Limb (tissue), 2 donors: ENCODE measurements at regions not wholly inside any gene's neighbourhood (a gene's known extent, or its start where the extent isn't known, plus 50 kb on each side); places are given as distances from the start of the nearest gene placed in this dataset.
A peak's percentile ranks its signal among the peaks of the same experiment; 100 is the strongest.

Experiments used
- DNase-seq, 2 donors: peaks; one replicate each; pipeline ENCODE4 v3.0.0-alpha.2; 2016; ENCODE audit errors: extremely low spot score in 2 of 2

DNA sequence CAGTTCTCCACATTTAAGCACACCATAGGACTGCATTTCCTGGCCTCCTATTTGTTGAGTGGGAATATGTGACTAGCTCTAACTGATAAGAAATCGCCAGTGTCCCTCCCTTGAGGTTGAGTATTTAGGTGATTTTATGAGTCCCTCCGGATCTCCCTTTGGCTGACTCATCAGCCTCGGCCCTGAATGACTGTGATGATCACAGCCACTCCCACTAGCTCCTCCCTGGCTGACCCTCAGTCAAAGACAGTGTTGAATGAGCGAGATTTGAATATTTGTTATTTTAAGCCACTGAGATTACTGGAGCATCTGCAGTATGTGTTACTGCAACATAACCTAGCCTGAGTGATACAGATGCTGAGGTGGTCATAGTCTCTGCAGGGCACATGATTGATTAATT lies 515.3 kb downstream of the EPHB1 start:
- no peak for DNase-seq

DNA sequence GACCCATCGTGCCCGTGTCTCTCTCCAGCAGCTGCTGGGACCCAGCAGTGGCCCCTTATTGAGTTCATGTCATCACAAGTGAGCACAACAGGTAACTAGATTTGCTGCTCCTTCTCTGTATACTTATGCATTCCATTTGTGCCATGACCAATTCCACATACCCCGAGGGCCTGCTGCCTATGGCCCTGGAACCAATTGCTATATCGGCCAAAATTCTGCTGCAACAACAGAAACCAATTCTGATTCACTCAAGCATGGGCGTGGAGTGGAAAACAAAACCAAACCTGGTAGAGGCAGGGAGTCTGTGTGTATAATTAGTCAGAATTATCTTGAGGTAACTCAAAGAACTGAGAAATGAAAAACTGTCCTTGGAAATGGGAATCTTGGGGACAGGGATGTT lies 516.6 kb downstream of the EPHB1 start:
- no peak for DNase-seq

DNA sequence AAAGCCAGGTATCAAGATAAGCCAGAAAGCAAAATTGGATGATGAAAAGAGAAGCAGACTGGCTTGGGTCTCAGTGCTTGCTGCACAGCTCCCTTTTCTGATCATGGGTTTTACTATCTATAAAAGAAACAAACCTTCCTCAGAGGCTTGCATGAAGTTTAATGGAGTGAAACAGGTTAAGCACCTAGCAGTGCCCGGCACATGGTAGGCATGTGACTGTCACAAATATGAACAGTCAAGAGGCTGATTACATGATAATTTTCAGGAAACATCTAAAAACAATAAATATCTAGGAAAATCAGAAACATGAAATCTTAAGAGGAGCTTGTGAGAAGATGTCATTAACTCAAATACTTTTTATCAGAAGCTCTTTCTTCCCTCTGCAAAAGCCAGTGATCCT lies 519.2 kb downstream of the EPHB1 start:
- DNase-seq, result no peak

DNA sequence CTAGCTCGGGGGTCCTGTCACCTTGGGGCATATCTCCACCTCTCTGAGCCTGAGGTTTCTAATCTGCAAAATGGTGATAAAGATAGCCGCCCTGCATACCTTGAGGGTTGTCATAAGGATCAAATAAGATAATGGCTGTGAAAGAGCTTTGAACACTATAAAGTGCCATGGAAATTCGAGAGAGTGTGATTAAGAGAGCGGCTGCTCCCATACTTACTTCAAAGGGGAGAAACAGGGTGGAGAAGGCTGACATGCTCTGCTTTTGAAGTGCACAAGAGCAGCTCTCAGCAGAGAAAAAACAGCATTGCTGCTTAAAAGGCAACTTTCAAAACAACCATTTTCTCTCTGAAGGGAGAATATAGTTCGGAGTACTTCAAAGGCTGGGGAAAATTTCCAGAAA lies 529.2 kb downstream of the EPHB1 start:
- DNase-seq, result no peak

DNA sequence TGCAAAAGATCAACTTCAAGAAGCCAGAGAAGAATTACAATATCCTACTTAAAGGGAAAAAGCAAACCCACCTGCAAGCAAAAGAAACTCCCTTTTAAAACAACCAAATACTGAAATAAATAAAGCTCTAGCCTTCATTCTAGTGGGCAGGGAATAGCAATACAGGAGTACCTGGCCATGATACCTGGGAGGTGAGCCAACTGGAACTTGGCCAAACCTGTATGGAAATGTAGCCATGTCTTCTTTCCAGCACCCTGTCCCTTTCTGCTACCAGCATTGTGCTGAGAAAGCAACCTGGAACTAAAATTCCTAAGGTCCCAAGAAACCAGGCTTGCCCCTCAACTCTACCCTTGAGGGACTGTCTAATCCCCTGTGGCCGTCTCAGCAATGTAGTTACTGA lies 530.0 kb downstream of the EPHB1 start:
- no peak for DNase-seq

DNA sequence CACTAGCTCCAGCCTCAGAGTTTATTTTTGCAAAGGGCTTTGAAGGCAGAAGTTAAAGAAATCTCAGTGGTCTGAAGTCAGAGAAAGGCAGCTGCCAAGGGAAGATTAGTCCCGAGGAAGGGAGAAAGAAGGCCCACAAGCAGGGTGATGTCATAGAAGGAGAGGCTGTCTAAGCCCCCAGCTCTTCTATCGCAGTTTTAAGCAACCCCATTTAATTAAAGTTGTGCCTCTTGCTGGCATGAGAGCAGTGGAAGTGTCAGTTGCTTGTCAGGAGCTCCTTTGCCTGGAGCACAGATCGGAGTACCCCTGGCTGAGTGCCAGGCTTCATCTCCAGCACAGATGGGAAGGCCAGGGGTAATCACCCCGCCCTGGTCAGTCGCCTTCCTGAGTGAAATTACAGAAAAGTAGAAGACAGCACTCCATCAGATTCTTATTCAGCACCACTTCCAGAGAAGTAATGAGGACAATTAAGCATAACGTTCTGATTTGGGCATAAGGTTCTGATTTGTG lies 530.7 kb downstream of the EPHB1 start:
- peak; percentile 15 to 37 for DNase-seq

DNA sequence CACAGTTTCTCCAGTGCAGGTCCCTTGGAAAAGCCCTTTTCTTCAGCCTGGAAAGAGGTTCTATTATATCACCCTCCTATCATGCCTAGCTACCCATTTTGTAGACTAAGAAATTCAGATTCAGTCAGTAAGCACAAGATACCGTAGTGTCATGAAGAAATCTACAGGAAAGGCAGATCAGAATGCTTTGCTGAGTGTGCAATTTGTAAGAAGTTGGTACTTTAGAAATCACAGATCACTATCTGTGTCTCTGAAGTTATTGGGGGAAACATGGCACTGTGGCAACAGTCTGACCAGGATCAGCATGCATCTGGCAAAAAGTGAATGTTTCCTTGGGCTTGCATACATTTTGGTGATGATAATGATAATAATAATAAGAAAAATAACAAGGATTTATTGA lies 531.8 kb downstream of the EPHB1 start:
- no peak for DNase-seq

DNA sequence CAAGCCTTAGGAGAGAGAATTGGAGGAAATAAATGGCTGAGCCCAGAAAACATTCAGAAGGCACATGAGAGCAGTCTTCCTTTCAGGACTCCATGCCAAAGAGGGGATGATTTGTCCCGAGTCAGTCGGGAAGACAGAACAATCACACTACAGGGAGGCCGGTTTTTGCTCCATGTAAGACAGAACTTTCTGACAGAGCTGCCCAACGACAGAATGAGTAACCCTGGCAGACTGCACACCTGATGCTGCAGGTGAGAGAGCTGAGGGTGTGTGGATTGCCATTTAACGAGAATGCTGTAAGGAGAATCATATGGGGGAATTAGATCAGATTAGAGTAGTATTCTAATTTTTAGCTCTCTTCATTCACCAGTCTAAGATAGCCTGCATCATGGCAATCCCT lies 533.0 kb downstream of the EPHB1 start:
- no peak for DNase-seq

DNA sequence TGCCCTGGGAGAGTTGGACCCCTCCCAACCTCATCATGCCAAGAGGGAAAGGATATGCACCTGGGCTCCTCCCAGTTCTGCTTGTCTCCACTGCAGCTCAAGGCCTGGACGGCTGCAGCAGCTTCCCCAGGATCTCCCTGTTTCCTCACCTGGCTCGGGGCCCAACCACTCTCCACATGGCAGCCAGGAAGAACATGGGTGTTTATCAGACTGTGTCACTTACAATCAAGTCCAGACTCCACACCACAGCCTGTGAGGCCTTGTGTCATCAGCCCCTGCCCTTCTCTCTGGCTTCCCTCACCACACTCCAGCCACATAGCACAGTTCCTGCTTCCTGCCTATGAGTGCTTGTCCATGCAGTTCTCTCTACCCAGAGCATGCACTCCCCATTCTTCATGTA lies 534.4 kb downstream of the EPHB1 start:
- no peak for DNase-seq

DNA sequence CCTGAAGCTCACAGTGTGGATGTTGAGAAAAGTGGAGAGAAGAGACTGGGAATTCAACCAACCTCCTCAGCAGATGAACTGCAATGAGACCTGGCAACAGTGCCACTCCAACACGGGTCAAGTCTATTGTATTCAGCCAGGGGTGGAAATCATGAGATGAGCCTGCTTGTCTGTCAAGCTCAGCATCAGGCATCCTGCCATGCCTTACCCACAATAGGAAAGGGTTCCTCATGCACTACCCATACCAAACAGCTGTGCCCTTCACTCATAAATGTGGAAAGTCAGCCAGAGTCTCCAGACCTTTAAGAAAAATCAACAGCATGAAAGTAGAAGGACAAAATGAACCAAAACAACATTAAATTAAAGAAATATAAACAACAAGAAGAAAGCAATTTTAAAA lies 542.1 kb downstream of the EPHB1 start:
- no peak for DNase-seq

DNA sequence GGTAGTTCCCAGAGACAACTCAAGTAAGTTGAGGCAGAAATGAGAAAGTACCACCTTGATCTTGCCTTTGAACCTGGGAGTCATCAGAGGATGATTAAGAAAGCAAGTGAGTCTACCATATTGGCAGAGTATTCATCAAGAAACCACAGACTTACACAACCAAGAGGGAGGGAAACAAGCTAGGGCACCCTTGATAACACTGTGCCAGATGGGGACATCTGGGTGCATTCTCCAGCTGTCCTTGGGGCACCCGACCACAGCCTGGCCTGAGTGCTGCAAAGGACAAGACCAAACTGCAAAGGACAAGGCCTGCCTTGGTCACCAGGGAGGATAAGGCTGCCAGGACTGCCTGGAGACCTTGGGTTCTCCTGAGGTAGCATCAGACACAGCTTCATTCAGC lies 553.6 kb downstream of the EPHB1 start:
- no peak for DNase-seq

DNA sequence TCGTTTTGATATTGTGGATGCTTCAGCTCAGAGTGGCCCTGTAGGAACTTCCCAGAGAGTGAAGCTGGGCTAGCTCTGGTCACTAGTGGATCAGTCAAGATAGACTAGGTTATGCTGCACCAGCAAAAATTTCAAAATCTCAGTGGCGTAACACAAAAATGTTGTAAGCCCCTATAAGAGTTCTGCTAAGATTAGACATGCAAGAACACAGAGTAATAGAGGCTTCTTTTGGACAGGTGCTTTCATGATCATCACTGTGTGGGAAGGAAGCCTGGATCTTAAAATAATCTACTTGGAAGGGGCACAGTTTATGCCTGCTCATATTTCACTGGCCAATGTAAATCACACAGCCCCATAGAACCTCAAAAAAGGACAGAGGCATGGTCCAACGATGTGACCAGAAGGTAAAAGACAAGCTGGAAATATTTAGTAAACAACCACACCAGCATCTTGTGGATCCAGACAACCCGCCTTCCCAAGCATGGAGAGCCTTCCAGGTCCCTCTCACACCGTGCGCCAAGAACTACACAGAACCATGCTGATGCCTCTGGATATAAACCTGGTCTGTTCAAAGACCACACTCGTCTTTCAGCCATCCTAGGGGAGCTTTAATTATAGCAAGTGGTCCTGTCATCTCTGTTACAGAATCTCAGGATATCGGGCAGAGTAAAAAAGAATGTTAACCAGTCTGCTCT lies 554.3 kb downstream of the EPHB1 start:
- no peak for DNase-seq

DNA sequence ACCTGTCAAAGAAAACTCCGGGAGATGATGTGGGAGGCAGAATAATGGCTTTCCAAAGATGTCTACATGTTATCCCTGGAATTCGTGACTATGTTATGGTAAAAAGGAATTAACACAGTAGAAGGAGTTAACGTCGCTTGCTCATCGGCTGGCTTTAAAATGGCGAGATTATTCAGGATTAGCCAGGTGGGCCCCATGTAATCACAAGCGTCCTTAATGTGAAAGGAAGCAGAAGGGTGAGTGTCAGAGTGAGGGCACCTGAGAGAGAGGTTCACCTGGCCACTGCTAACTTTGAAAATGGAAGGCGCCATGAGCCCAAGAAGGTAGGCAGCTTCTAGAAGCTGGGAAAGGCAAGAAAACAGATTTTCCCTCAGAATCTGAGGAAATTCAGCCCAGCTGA lies 557.2 kb downstream of the EPHB1 start:
- no peak for DNase-seq

DNA sequence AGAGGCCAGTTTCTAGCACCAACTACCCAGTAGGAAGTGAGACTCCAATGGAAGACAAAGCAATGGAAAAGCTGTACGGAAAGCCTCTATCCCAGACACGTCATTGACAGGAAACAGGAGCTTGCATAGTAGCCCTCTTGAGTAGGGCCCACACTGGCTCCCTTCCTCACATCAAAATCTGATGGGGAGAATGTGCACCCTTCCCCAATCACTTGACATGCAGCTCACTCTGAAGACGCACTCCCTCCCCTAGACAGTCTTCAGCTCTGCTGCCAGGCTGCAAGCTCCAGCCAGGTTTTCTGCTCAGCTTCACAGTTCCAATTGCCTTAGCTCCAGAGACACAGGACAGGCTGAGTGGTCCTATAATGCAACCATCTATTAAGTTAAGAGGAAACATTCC lies 567.8 kb downstream of the EPHB1 start:
- DNase-seq, result no peak

DNA sequence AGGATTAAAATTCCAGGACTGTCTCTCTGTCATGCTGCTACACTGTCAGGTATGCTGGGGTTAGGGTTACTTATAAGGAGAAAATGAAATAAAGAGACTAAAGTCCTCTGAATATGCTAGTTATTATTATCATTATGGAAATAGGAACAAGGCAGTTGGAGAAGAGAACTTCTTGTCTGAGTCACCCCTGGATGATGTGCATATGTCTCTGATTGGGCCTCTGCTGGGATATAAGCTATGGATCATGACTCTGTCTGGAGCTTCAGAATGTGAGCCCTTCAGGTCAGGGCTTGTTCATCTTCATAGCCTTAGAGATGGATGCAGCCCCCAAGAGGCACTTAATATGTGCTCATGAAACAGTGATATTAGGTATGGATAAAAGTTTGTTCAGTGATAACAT lies 569.6 kb downstream of the EPHB1 start:
- no peak for DNase-seq

DNA sequence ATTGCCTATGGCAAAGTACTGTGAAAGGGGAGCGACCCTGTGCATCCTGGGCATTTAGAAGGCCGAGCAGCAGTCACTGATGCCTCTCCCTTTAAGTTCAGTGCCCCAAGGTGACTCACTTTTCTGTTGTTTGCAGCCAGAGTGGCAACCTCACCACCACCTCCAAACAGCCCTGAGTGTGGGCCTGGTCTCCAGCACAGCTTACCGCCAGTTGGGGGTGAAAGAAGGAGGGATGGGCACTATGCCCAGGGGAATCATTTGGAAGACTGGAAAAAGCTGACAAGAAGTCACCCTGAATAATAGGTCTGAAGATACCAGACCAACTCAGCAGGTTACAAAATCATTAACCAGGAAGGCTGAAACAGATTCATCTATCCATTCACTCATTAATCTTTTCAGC lies 571.8 kb downstream of the EPHB1 start:
- no peak for DNase-seq

DNA sequence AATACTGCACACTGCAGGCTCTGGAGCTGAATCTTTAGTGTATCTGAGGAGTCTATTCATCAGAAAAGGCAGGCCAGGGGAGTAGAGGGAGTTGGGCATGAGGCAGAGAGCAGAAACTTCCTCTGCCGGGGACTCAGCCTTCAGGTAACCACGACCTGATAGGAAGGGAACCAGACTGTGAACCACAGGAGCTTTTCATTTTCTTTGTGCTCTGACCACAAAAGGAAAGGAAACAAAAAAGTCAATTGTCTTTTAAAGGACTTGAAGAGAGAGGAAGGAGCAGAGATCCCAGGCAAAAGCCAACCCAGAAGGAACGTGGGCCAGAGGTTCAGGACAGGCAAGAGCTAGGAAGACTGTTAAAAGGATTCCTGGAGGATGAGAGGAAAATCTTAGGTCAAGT lies 573.3 kb downstream of the EPHB1 start:
- DNase-seq, result no peak

DNA sequence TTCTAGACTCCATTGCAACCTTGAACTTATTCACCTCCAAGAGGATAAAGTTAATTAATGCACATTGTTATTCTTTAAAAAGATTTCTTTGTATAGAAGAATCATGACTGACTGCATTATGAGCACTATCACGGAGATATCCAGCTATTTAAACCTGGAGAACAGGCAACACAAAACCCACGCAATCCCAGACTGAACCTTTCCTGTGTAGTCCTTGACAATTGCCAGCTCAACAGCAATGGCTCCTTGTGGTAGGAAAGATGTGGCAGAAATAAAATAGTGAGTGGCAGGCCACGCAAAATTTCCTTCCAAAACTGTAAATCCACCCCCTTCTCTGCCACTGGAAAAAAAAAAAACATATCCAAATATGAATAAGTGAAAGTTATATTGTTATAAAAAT lies 573.7 kb downstream of the EPHB1 start:
- no peak for DNase-seq

DNA sequence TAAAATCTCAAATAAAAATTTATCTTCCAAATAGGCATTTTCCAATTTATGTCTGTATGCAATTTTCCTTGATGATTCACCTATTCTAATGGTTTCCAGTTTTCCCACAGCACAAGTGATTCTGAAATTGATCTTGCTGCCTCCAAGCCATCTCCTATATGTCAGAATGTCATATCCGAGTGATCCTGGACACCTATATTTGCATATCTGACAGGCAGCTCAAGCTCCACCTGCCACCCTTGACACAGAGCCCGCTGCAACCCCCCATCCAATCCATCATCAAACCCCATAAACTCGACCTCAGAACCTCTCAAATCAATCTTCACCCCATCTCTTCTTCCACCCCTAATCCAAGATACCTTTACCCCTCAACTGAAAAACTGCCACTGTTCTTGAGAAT lies 579.5 kb downstream of the EPHB1 start:
- DNase-seq, result no peak

DNA sequence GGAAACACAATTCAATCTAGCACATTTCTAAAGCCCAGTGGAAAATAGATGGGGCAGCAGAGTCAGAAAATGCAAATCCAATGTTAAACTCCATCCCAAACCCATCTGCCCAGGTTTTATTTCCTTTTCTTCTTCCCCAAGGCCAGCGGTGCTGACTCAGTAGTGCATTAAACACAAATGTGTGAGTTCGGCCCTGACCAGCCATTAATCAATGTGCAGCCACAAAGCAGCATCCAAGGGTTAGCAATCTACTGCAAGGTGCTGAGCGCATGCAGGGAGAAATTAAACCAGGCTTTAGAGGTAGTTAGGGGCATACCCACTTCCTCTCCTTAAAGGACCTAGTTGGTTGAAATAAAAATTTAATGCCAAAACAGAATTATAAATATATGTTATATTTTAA lies 583.3 kb upstream of the PPP2R3A start:
- no peak for DNase-seq

DNA sequence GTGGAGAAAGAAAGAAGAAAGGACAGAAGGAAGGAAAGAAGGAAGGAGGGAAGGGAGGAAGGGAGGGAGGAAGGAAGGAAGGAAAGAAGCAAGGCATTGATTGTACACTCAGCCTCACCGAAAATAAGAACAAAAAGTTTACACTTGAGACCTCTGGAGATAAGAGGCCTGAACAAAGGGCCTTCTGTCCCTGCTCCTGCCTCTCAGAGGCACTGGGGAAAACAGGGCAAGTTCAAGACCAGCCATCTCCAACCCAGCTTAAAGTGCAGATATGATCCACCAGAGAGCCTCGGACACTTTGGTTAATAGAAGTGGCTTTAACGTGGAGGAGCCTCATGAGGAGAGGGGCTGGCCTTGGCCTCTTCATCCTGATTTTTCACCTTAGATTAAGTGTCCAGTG lies 582.9 kb upstream of the PPP2R3A start:
- DNase-seq, result no peak

DNA sequence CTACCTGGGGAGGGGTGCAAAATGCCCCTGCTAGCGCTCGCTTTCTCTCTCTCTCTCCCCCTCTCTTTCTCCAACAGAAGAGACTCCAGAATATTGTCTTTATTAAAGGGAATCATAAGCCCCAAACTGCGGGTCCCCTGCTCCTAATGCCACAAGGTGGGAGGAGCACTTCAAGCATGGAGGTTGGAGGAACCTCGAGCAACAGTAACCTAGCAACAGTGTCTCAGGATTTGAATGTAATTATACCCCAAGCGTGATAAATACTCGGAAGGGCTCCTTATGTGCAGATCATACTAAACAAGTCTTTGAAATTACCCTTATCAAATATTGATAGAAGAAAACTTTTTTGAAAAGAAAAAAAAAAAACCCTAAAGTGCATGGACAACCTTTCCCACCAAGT lies 582.2 kb upstream of the PPP2R3A start:
- DNase-seq, result no peak

DNA sequence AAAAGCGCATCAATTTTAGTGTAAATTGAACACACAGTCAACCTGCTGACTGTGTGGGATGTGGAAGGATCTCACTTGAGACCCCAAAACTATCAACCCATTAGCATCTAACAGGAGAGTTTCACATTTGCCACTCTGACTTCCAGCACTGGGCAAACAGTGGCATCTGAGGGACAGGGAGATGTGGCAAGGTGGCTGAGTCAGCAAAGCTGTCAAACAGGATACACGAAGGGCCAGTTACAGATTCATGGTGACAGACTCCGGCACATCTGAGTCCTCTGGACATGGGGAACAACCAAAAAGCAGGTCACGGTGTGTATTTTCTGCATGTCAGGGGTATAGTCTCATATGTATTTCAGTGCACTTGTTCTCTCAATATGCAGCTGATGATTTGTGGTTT lies 573.4 kb upstream of the PPP2R3A start:
- no peak for DNase-seq

DNA sequence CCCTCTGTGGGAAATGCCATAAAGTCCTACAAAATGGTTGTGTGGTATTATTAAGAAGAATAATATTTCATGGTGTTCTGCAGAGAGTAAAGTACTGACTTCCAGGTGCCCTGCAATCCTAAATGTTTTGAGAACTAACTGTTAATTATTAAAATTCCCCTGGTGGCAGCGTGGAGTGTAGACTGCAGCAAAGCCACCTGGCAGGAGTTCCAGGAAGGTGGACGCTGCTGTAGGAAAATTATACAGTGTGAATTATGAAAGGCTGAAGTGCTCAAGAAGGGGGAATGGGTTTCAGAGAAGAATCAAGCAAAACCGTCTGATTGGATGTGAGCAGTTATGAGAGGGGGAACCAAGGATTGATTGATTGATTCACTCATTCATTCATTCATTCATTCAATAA lies 572.4 kb upstream of the PPP2R3A start:
- no peak for DNase-seq
